ENCODE measurements at regions not wholly inside any gene's neighbourhood (a gene's known extent, or its start where the extent isn't known, plus 50 kb on each side); places are given as distances from the start of the nearest gene placed in this dataset.

- TF ChIP-seq, protein P1, sequence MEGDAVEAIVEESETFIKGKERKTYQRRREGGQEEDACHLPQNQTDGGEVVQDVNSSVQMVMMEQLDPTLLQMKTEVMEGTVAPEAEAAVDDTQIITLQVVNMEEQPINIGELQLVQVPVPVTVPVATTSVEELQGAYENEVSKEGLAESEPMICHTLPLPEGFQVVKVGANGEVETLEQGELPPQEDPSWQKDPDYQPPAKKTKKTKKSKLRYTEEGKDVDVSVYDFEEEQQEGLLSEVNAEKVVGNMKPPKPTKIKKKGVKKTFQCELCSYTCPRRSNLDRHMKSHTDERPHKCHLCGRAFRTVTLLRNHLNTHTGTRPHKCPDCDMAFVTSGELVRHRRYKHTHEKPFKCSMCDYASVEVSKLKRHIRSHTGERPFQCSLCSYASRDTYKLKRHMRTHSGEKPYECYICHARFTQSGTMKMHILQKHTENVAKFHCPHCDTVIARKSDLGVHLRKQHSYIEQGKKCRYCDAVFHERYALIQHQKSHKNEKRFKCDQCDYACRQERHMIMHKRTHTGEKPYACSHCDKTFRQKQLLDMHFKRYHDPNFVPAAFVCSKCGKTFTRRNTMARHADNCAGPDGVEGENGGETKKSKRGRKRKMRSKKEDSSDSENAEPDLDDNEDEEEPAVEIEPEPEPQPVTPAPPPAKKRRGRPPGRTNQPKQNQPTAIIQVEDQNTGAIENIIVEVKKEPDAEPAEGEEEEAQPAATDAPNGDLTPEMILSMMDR (IDR thresholded peaks at IDR 0.05; ENCODE audit: low read depth, low read length, poor library complexity, severe bottlenecking), result no peak
- TF ChIP-seq EZH2phosphoT487 (IDR thresholded peaks at IDR 0.05; ENCODE audit: borderline replicate concordance, low read length), result no peak
Observed at GRCh38 chr6:126773112-126773805, 345.2 kb upstream of the RSPO3 start.
